ENCODE measurements at regions not wholly inside any gene's neighbourhood (a gene's known extent, or its start where the extent isn't known, plus 50 kb on each side); places are given as distances from the start of the nearest gene placed in this dataset.

GRCh38 chr1:184860985-184861754, 106.5 kb upstream of the EDEM3 start:
- peak; percentile 90 for FAIRE-seq
- no peak for DNase-seq (ENCODE audit: insufficient read length, low spot score)
- TF ChIP-seq POLR2A (IDR thresholded peaks at IDR 0.05; ENCODE audit: low read depth, low read length) = no peak
- 0 out of 2 replicates have a peak, but pooled peaks have one; percentile 15 for TF ChIP-seq POU2F2 (IDR thresholded peaks at IDR 0.05; ENCODE audit: low read depth, low read length)
- no peak for TF ChIP-seq TAF1 (IDR thresholded peaks at IDR 0.05; ENCODE audit: low read depth, low read length)

GRCh38 chr1:184860535-184860934, 105.9 kb upstream of the EDEM3 start:
- TF ChIP-seq POU2F2 (IDR thresholded peaks at IDR 0.05; ENCODE audit: low read depth, low read length) (no peak), SPI1 (IDR thresholded peaks at IDR 0.05; ENCODE audit: low read depth, low read length) (no peak), POLR2A (IDR thresholded peaks at IDR 0.05; ENCODE audit: low read depth, low read length) (no peak)
- FAIRE-seq (peak; percentile 20), DNase-seq (ENCODE audit: insufficient read length, low spot score) (no peak)

- no peak for DNase-seq (ENCODE audit: insufficient read length, low spot score)
- TF ChIP-seq SPI1 (IDR thresholded peaks at IDR 0.05; ENCODE audit: low read depth, low read length) (peak; percentile 78), TAF1 (IDR thresholded peaks at IDR 0.05; ENCODE audit: low read depth, low read length) (no peak)
- FAIRE-seq = peak; percentile 77
Measured at GRCh38 chr1:184859381-184860105, 104.9 kb upstream of the EDEM3 start.

- FAIRE-seq = no peak
- DNase-seq (ENCODE audit: insufficient read length, low spot score) = no peak
- TF ChIP-seq PAX5 (IDR thresholded peaks at IDR 0.05; ENCODE audit: insufficient read depth, low read length, severe bottlenecking) (no peak), POU2F2 (IDR thresholded peaks at IDR 0.05; ENCODE audit: low read depth, low read length) (no peak), POLR2A (IDR thresholded peaks at IDR 0.05; ENCODE audit: low read depth, low read length) (no peak), SPI1 (IDR thresholded peaks at IDR 0.05; ENCODE audit: low read depth, low read length) (no peak), POLR2AphosphoS5 (IDR thresholded peaks at IDR 0.05; ENCODE audit: low read depth, low read length) (no peak), TAF1 (IDR thresholded peaks at IDR 0.05; ENCODE audit: low read depth, low read length) (no peak)
Measured at GRCh38 chr1:184858288-184858687, 103.6 kb upstream of the EDEM3 start.

GRCh38 chr1:184854496-184855140, 100.0 kb upstream of the EDEM3 start:
- TF ChIP-seq POLR2AphosphoS5 (IDR thresholded peaks at IDR 0.05; ENCODE audit: low read depth, low read length) = no peak
- TF ChIP-seq SPI1 (IDR thresholded peaks at IDR 0.05; ENCODE audit: low read depth, low read length) = no peak
- TF ChIP-seq TAF1 (IDR thresholded peaks at IDR 0.05; ENCODE audit: low read depth, low read length) = no peak
- TF ChIP-seq POU2F2 (IDR thresholded peaks at IDR 0.05; ENCODE audit: low read depth, low read length) = no peak
- no peak for TF ChIP-seq POLR2A (IDR thresholded peaks at IDR 0.05; ENCODE audit: low read depth, low read length)
- TF ChIP-seq PAX5 (IDR thresholded peaks at IDR 0.05; ENCODE audit: insufficient read depth, low read length, severe bottlenecking) = no peak
- FAIRE-seq = no peak
- no peak for DNase-seq (ENCODE audit: insufficient read length, low spot score)

GRCh38 chr1:184854036-184854435, 99.4 kb upstream of the EDEM3 start:
- no peak for FAIRE-seq
- DNase-seq (ENCODE audit: insufficient read length, low spot score) = no peak

GRCh38 chr1:184851822-184852746, 97.4 kb upstream of the EDEM3 start:
- FAIRE-seq = no peak
- DNase-seq (ENCODE audit: insufficient read length, low spot score) = no peak
- no peak for TF ChIP-seq PAX5 (IDR thresholded peaks at IDR 0.05; ENCODE audit: insufficient read depth, low read length, severe bottlenecking)
- no peak for TF ChIP-seq POLR2A (IDR thresholded peaks at IDR 0.05; ENCODE audit: low read depth, low read length)
- TF ChIP-seq POLR2AphosphoS5 (IDR thresholded peaks at IDR 0.05; ENCODE audit: low read depth, low read length) = no peak
- TF ChIP-seq POU2F2 (IDR thresholded peaks at IDR 0.05; ENCODE audit: low read depth, low read length) = no peak
- no peak for TF ChIP-seq TAF1 (IDR thresholded peaks at IDR 0.05; ENCODE audit: low read depth, low read length)
- TF ChIP-seq SPI1 (IDR thresholded peaks at IDR 0.05; ENCODE audit: low read depth, low read length) = no peak

More at GRCh38 chr1:184854036-184854435, 99.4 kb upstream of the EDEM3 start:
- TF ChIP-seq POLR2A (IDR thresholded peaks at IDR 0.05; ENCODE audit: low read depth, low read length) = no peak
- TF ChIP-seq POU2F2 (IDR thresholded peaks at IDR 0.05; ENCODE audit: low read depth, low read length) = no peak
- TF ChIP-seq PAX5 (IDR thresholded peaks at IDR 0.05; ENCODE audit: insufficient read depth, low read length, severe bottlenecking) = no peak
- no peak for TF ChIP-seq SPI1 (IDR thresholded peaks at IDR 0.05; ENCODE audit: low read depth, low read length)
- no peak for TF ChIP-seq TAF1 (IDR thresholded peaks at IDR 0.05; ENCODE audit: low read depth, low read length)
- no peak for TF ChIP-seq POLR2AphosphoS5 (IDR thresholded peaks at IDR 0.05; ENCODE audit: low read depth, low read length)

- DNase-seq (ENCODE audit: insufficient read length, low spot score) (peak; percentile 23), FAIRE-seq (peak; percentile 97)
- TF ChIP-seq TAF1 (IDR thresholded peaks at IDR 0.05; ENCODE audit: low read depth, low read length) (no peak), SPI1 (IDR thresholded peaks at IDR 0.05; ENCODE audit: low read depth, low read length) (no peak), POLR2AphosphoS5 (IDR thresholded peaks at IDR 0.05; ENCODE audit: low read depth, low read length) (no peak), PAX5 (IDR thresholded peaks at IDR 0.05; ENCODE audit: insufficient read depth, low read length, severe bottlenecking) (no peak), POU2F2 (IDR thresholded peaks at IDR 0.05; ENCODE audit: low read depth, low read length) (no peak), POLR2A (IDR thresholded peaks at IDR 0.05; ENCODE audit: low read depth, low read length) (no peak)
Measured at GRCh38 chr1:184843732-184844495, 89.3 kb upstream of the EDEM3 start.

Measured in GM12891 (cell line).